UCSD-AML1 (cell line): ENCODE measurements at regions not wholly inside any gene's neighbourhood (a gene's known extent, or its start where the extent isn't known, plus 50 kb on each side); places are given as distances from the start of the nearest gene placed in this dataset.

Experiments
- DNase-seq: peaks from one replicate; lab custom pipeline; 2025; ENCODE audit not compliant: unreplicated experiment; lab: John Stamatoyannopoulos, UW

- DNase-seq: no peak
Measured at GRCh38 chr9:13900449-13900848, 413.5 kb downstream of the NFIB start.

DNA sequence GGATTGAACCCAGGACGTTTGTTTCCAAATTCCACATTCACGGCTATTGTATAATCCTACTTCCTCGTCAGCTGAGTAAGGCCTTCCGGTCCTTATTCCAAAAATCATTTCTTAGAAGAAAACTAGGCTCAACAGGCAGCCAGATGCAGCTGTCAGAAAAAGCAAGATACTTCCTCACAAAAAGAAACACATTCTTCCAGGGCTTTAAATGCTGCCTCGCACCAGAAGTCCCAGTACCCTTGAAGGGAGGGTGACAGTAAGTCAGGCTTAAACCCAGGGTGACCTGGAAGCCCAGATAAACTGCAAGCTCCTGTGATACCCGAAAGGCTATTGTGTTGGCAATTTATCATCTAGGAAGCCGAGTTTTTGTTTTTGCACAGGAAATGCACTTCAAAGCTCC lies 414.0 kb downstream of the NFIB start:
- no peak for DNase-seq

GRCh38 chr9:13898957-13899356 lies 415.0 kb downstream of the NFIB start:
- no peak for DNase-seq

DNA sequence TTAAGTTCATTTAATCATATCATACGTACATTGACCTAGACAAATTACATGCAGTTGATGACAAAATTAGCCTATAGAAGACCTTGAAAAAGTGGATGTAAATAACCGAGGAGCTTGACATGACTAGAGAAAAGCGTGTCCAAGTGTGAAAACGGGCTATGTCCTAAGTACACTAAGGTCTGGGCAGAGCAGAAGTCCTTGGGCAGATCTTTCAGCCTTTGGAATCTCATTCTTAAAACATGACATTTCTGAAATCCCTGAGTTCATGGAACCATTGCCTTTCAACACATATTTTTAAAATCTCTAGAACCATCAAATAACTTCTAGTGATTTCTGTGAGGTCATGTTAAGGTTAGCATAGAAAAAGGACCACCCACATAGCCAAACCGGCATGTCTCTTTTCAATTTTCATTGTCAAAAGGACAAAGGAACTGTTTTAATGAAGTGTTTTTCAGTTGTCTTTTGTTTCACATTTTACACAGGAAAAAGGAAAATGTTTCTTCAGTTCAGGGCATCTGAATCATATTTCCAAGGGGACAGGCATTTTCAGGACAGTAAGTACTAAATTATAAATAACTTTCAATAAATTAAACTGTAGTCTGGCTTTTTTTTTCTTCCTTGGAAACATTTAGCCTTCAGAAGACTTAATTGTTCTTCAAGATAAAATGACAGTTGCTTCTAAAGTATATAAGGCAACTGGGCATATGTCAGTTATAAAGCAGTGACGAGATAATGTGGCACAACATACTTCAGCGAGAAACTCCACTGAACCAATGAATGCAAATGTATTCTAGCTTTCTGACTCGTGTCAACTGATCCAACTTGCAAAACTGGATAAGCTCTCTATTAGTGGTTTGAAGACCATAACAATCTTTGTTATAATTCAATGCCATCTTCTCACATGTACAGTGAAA lies 416.8 kb downstream of the NFIB start:
- no peak for DNase-seq

DNA sequence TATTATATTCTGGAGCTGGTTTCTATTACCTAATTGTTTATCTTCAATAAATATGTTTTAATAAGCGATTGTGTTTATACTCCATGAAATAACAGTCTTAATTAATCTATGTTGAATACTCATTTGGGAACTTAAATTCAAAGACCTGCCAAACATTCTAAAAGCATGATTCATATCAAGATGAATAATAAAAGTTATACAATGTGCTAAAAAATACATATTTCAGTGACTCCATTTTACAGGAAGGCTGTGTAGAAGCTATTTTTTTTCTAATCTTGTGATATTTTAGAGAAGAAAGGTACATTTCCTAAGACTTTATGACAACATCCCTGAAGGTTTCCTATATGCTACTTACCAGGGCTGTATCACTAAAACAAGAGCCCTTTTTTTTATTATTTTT lies 417.9 kb downstream of the NFIB start:
- no peak for DNase-seq

GRCh38 chr9:13885258-13885657 lies 428.7 kb downstream of the NFIB start:
- no peak for DNase-seq

GRCh38 chr9:13879981-13880380 lies 434.0 kb downstream of the NFIB start:
- no peak for DNase-seq

DNA sequence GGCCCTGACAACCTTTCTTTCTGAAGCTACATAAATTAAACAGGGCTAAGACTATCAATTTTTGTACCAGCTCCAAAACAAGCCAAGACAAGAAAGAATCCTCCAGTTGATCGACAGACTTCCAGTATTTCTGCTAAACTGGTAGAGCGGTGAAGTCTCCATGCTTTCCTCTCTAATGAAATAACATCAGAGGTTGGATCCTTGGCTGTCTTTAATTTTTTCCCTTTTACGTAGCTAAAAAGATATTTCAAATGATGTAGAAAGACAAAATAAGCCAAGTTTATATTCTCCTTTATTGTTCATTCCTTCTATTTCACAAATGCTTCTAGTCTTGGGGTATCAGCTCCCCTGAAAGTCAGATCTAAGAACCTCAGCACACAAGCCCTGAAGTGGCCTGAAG lies 434.9 kb downstream of the NFIB start:
- no peak for DNase-seq

DNA sequence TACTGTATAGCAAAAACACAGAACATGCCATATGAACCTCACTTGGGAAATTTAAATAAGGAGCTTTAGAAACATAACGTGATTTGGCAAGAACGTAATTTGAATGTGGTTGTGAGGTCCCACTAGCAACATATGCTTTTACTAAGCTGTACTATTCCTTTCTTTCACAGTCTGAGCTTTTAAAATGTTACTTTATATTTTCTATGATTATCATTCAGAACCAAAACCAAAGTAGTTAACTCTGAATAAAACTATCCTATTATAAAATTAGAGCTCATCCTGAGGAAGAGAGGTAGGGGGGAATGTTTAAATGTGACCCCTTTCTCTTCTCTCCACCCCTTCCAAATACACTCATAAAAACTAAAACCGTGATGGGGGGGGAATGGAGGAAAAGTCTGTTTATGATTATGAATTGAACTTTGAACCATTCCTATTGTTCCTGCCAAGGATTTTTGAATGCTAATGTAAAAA lies 435.7 kb downstream of the NFIB start:
- no peak for DNase-seq

DNA sequence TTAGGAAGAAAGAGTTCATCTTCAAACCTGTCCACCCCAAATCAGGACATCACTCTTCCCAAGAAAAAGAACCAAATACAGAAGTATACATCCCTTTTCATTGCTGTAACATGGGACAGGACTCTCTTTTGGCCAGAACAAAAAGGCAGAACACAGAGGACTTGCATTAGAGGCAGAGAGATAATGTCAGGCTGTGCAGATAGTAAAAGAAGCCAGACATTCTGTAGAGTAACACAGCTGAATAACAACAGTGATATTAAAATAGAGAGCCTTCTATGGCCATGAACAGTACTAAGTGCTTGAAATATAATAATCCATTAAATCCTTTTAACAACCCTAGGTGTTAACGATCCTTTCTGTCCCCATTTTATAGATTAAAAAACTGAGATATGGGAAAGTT lies 437.2 kb downstream of the NFIB start:
- no peak for DNase-seq

GRCh38 chr9:13873203-13873602 lies 440.7 kb downstream of the NFIB start:
- no peak for DNase-seq

DNA sequence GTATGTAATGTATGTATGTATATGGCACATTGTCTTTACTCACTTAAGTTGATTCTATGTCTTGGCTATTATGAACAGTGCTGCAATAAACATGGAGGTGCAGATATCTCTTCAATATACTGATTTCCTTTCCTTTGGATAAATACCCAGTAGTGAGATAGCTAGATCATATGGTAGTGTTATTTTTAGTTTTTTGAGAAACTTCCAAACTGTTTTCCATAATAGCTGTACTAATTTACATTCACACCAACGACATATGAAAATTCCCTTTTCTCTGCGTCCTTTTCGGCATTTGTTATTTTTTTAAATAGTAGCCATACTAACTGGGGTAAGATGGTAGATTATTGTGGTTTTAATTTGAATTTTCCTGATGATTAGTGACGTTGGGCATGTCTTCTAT lies 445.6 kb downstream of the NFIB start:
- no peak for DNase-seq

DNA sequence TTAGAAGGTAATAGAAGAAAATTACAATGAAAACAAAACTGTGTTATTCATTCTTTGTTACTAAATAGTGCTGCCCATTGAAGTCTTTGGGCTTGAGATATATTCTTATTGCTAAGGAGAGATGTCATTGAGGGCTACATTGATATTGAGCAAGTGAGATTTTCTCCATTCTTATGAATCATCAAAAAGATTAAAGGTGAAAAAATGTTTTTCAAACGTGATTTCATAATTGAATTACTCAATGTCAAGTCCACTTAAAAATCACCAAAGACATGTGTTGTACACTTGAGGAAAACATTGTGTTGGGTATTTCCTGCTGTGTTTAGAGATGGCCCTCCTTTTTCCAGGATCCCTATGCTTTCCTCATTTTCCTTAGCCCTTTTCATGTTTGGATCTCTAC lies 448.1 kb downstream of the NFIB start:
- no peak for DNase-seq

- DNase-seq: no peak
Measured at GRCh38 chr9:13863112-13863511, 450.8 kb downstream of the NFIB start.

- DNase-seq: no peak
Measured at GRCh38 chr9:13862654-13863053, 451.3 kb downstream of the NFIB start.

DNA sequence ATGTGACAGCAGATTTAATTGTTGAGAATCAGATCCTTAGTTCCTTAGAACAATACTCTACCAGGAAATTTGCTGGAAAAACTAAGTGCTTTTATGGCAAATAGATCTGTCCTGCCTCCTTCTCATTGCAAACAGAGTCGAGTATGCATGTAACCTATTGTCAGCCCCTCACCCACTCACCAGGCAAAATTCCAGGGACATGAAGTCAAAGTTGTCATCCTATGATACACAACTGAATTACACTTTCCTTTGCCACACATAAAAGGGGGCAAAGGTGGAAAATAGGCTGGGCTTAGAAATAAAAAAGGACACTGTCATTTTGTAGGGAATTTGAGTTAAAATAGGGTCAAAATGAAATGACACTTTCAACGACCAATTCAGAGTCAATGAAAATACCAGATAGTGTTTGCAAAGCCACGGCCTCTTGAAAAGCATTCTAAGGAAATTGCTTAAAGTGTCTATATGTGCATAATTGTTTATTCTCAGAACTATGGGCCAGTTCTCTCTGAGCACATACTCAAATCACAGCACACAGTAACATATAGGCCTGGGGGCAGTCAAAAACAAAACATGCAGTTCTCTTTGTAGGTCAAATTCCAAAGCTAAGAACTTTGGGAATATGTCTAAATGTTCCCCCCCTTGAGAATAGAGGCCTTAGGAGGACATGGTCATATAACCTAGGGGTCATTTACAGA lies 452.8 kb downstream of the NFIB start:
- DNase-seq: no peak

GRCh38 chr9:13860019-13860418 lies 453.9 kb downstream of the NFIB start:
- DNase-seq: no peak

GRCh38 chr9:13857521-13857920 lies 456.4 kb downstream of the NFIB start:
- no peak for DNase-seq

DNA sequence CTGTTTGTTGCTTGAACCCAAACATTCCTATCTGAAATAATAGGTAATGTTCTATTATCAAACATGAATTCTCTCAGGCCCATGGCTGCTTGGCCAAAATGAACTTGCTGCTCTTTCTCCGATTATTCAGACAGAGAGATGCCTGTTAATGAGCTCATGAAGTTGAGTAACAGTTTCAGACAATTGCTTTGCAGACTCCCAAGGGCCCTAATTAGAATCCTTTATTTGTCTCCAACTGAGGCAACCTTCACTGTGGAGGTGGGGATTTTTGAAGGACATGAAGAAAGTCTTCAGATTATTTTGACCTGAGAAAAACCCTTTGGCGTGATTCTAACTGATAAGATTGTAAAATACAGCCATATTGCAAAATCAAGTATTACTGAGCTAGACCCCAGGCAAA lies 466.7 kb downstream of the NFIB start:
- DNase-seq: no peak

- DNase-seq: no peak
Measured at GRCh38 chr9:13845460-13845859, 468.5 kb downstream of the NFIB start.

- no peak for DNase-seq
Measured at GRCh38 chr9:13841746-13842462, 472.0 kb downstream of the NFIB start.

GRCh38 chr9:13832446-13832845 lies 481.5 kb downstream of the NFIB start:
- DNase-seq: no peak
